Progenitor cell of endocrine pancreas (in vitro differentiated cells): ENCODE measurements at regions not wholly inside any gene's neighbourhood (a gene's known extent, or its start where the extent isn't known, plus 50 kb on each side); places are given as distances from the start of the nearest gene placed in this dataset.

Experiments used
- DNase-seq: peaks from one replicate; pipeline ENCODE4 v3.0.0; 2021; ENCODE audit warnings: low spot score; ENCODE audit not compliant: unreplicated experiment
- H3K27ac Mint-ChIP-seq: 2 replicates; pipeline ENCODE4 v1.8.0; 2021; ENCODE audit warnings: mild to moderate bottlenecking, moderate library complexity, mixed read lengths
- H3K27me3 Mint-ChIP-seq: 2 replicates; pipeline ENCODE4 v1.8.0; 2021; ENCODE audit warnings: mixed read lengths
- H3K36me3 Mint-ChIP-seq: 2 replicates; pipeline ENCODE4 v1.8.0; 2022; ENCODE audit warnings: mixed read lengths; ENCODE audit not compliant: insufficient read depth
- H3K4me1 Mint-ChIP-seq: 2 replicates; pipeline ENCODE4 v1.8.0; 2021; ENCODE audit warnings: low read depth, mixed read lengths
- H3K4me3 Mint-ChIP-seq: 2 replicates; pipeline ENCODE4 v1.8.0; 2021; ENCODE audit warnings: low read depth, mild to moderate bottlenecking, moderate library complexity, mixed read lengths
- H3K9me3 Mint-ChIP-seq: 2 replicates; pipeline ENCODE4 v1.8.0; 2021; ENCODE audit warnings: low read depth, mixed read lengths
- TF ChIP-seq, protein P1 (sequence below): fragments of 200-600 bp; sonication (generic); IDR thresholded peaks from one replicate; pipeline ENCODE4 v1.5.0; 2021; ENCODE audit warnings: antibody characterized with exemption, mild to moderate bottlenecking; ENCODE audit not compliant: unreplicated experiment

DNA sequence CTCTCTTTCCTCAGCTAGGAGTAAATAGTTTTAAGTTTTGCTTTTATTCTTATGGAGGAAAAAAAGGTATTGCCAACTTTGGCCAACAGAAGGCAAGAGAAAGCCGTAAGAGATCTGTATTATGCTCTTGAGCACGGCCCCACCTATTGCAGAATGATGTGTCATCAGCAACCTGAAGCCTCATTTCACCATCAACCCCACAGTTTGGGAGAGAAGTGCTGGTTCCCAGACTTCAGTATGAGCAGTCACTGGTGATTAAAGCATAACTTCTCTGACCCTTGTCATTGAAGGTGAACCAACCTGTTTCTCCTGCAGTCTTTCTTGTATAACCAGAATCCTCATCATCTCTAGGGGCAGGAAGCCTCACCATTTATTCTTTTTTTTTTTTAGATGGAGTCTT, 100.2 kb downstream of the SIPA1L2 start:
- Mint-ChIP-seq H3K27me3 (no peaks in the 10 kb centered on the region), H3K36me3 (no peaks in the 10 kb centered on the region), H3K9me3 (no peaks in the 10 kb centered on the region), H3K27ac (no peak overlapping the region), H3K4me1 (no peaks in the 10 kb centered on the region), H3K4me3 (no peak overlapping the region)
- no peak for DNase-seq
- TF ChIP-seq, protein P1, sequence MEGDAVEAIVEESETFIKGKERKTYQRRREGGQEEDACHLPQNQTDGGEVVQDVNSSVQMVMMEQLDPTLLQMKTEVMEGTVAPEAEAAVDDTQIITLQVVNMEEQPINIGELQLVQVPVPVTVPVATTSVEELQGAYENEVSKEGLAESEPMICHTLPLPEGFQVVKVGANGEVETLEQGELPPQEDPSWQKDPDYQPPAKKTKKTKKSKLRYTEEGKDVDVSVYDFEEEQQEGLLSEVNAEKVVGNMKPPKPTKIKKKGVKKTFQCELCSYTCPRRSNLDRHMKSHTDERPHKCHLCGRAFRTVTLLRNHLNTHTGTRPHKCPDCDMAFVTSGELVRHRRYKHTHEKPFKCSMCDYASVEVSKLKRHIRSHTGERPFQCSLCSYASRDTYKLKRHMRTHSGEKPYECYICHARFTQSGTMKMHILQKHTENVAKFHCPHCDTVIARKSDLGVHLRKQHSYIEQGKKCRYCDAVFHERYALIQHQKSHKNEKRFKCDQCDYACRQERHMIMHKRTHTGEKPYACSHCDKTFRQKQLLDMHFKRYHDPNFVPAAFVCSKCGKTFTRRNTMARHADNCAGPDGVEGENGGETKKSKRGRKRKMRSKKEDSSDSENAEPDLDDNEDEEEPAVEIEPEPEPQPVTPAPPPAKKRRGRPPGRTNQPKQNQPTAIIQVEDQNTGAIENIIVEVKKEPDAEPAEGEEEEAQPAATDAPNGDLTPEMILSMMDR: no peak

DNA sequence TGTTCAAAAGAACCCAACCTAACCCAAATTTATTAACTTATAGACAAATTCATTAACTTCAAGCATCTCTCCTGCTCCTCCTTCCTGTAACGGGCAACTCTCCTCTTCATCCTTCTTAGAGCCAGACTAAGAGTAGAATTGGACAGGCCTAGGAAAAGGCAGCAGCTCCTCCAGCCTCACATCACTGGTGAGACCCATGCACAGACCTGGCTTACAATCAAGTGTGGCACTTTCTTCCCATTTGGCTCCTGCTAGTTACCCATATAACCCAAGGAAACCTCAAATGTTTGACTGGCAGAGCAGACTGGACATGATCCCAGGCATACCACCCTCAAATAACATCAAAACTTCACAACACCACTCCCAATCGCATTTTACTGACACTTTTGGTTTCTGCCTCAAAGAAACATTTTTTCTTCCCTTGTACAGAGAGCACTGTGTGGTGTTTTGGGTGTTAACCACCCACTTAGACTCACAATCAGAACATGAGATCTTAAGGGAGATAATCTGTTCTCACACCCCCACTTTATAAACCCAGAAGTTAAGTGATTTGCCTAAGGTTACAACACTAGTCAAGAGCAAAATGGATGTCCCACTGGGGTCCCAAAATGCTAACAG, 101.4 kb downstream of the SIPA1L2 start:
- no peak for DNase-seq
- TF ChIP-seq, protein P1: no peak
- no peaks in the 10 kb centered on the region for H3K4me1 Mint-ChIP-seq
- no peak overlapping the region for H3K4me3 Mint-ChIP-seq
- H3K9me3 Mint-ChIP-seq: no peaks in the 10 kb centered on the region
- H3K27ac Mint-ChIP-seq: no peak overlapping the region
- no peaks in the 10 kb centered on the region for H3K27me3 Mint-ChIP-seq
- no peaks in the 10 kb centered on the region for H3K36me3 Mint-ChIP-seq

DNA sequence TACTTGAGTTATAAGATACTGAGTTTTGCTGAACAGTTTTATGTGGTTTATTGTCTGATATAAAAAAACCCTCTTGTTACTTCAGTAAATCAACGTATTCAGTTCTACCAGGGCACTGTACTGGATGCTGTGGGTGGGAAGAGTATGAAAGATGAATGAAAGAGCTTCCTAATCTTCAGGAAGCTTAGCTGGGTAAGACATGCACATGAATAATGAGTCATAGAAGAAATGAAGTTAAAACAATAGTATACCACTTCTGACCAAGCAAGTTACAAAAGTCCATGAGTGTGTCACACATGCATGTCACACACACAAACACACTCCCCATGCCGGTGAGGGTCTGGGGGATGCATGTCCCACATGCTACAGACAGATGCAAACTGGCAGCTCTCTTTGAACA, 105.9 kb downstream of the SIPA1L2 start:
- no peaks in the 10 kb centered on the region for H3K36me3 Mint-ChIP-seq
- DNase-seq: no peak
- H3K27me3 Mint-ChIP-seq: no peaks in the 10 kb centered on the region
- no peak overlapping the region for H3K4me3 Mint-ChIP-seq
- TF ChIP-seq, protein P1: no peak
- no peaks in the 10 kb centered on the region for H3K9me3 Mint-ChIP-seq
- H3K27ac Mint-ChIP-seq: no peak overlapping the region
- H3K4me1 Mint-ChIP-seq: no peaks in the 10 kb centered on the region

DNA sequence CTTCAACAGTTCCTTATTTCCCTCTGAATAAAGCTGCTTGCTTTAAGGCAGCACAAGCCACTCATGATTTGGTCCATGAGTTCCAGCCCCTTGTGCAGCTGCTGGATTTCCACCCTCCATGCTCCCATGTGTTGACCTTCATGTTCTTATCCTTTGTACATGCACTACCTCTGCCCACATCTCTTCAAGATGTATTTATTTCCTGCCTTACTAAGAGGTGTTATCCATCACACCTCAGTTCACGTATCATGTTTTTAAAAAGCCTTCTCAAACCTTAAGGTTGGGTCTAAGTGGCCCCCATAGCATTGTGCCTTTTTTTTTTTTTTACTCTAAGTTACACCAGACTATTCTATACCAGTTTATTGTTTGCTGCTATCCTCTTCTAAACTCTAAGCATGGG, 107.7 kb downstream of the SIPA1L2 start:
- Mint-ChIP-seq H3K36me3 (no peaks in the 10 kb centered on the region), H3K4me3 (no peak overlapping the region), H3K27me3 (no peaks in the 10 kb centered on the region), H3K27ac (no peak overlapping the region), H3K9me3 (no peaks in the 10 kb centered on the region), H3K4me1 (no peaks in the 10 kb centered on the region)
- TF ChIP-seq, protein P1: no peak
- DNase-seq: no peak

DNA sequence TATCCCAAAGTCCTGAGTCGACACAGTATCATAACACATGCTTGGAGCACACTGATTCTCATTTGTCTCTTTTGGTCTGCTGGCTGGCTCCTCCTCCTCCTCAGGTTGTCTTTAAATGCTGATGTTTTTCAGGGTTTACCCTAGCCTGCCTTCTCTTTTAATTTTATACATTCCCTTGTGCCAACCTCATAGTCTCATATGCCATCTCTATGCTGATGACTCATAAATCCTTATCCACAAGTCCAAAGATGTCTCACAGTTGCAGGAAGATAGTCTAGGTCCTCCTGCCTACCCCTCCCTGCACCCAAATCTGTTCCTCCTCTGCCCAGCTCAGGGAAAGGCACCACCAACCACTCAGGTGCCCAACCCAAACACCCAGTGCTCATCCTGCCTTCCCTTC, 108.3 kb downstream of the SIPA1L2 start:
- no peak for DNase-seq
- Mint-ChIP-seq H3K4me1 (no peaks in the 10 kb centered on the region), H3K36me3 (no peaks in the 10 kb centered on the region), H3K4me3 (no peak overlapping the region), H3K27ac (no peak overlapping the region), H3K9me3 (no peaks in the 10 kb centered on the region), H3K27me3 (no peaks in the 10 kb centered on the region)
- TF ChIP-seq, protein P1: no peak
